ENCODE measurements at regions not wholly inside any gene's neighbourhood (a gene's known extent, or its start where the extent isn't known, plus 50 kb on each side); places are given as distances from the start of the nearest gene placed in this dataset.

DNA sequence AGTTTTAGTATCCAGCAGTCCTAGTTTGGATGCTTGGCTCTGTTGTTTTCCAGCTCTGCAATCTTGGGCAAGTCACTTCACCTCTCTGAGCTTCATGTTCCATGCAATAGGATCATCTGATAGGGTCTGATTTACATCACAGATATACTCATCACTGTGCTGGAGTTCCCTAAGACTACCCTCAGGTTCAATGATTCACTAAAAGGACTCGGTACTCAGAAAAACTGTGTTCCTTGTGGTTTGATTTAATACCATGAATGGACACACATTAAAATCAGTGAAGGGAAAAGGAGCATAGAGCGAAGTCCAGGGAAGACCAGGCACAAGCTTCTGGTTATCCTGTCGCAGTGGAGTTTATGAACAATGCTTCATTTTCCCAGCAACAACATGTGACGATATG, 119.9 kb upstream of the EFNA5 start:
- intact Hi-C loops (cut with micrococcal nuclease): no loop called here
- H3K9me3 ChIP-seq (ENCODE audit: control extremely low read depth in 1 of 3, control insufficient read depth in 2 of 3, insufficient read depth in 1 of 3, low read length in 2 of 3): peaks cover 0 to 7% (median 0%) of the 10 kb centered on the region in 3 donors
- DNase-seq (no peak), ATAC-seq (ENCODE audit: low read depth) (no peak)
- H3K79me2 ChIP-seq (ENCODE audit: control insufficient read depth, insufficient read depth, low read length): no peaks in the 10 kb centered on the region
- ChIA-PET POLR2A (no interaction called here), CTCF (no interaction called here)
- H4K20me1 ChIP-seq (ENCODE audit: control insufficient read depth, insufficient read depth, low read length, poor library complexity, severe bottlenecking): no peaks in the 10 kb centered on the region
- Mint-ChIP-seq H3K9me3 (ENCODE audit: insufficient read depth) (peaks cover 4% of the 10 kb centered on the region), H3K4me3 (no peak overlapping the region), H3K4me1 (no peaks in the 10 kb centered on the region), H3K27me3 (peaks cover 3% of the 10 kb centered on the region), H3K27ac (no peak overlapping the region)
- H3K4me3 ChIP-seq (ENCODE audit: control extremely low read depth in 1 of 5, extremely low read depth in 1 of 5, insufficient read depth in 1 of 5, low read depth in 2 of 5, low read length in 4 of 5): no peak overlapping the region
- no peaks in the 10 kb centered on the region for H3K4me1 ChIP-seq (ENCODE audit: control insufficient read depth in 2 of 2, insufficient read depth in 2 of 2, low read length in 2 of 2)
- H3K4me2 ChIP-seq (replicated peaks; ENCODE audit: low read depth, low read length, poor library complexity, severe bottlenecking): no peak overlapping the region
- no peak overlapping the region for H2AFZ ChIP-seq (ENCODE audit: insufficient read depth, low read depth, low read length, poor library complexity, severe bottlenecking)
- H3K27ac ChIP-seq (ENCODE audit: low read length in 2 of 2): no peak overlapping the region
- 89% methylated on average over 2 of the region's 4 CpGs for WGBS (ENCODE audit: insufficient coverage)
- H3K27me3 ChIP-seq (replicated peaks in 1 of 4; ENCODE audit: control extremely low read depth in 1 of 4, control insufficient read depth in 3 of 4, insufficient read depth in 4 of 4, low read length in 3 of 4): no peaks in the 10 kb centered on the region
- TF ChIP-seq, protein P1, sequence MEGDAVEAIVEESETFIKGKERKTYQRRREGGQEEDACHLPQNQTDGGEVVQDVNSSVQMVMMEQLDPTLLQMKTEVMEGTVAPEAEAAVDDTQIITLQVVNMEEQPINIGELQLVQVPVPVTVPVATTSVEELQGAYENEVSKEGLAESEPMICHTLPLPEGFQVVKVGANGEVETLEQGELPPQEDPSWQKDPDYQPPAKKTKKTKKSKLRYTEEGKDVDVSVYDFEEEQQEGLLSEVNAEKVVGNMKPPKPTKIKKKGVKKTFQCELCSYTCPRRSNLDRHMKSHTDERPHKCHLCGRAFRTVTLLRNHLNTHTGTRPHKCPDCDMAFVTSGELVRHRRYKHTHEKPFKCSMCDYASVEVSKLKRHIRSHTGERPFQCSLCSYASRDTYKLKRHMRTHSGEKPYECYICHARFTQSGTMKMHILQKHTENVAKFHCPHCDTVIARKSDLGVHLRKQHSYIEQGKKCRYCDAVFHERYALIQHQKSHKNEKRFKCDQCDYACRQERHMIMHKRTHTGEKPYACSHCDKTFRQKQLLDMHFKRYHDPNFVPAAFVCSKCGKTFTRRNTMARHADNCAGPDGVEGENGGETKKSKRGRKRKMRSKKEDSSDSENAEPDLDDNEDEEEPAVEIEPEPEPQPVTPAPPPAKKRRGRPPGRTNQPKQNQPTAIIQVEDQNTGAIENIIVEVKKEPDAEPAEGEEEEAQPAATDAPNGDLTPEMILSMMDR (IDR thresholded peaks at IDR 0.05): no peak
- no peak for TF ChIP-seq EZH2 (IDR thresholded peaks at IDR 0.05; ENCODE audit: borderline replicate concordance, insufficient read depth, low read depth, low read length, poor library complexity, severe bottlenecking)
- H3K9ac ChIP-seq (ENCODE audit: low read length): no peak overlapping the region
- no peaks in the 10 kb centered on the region for H3K36me3 ChIP-seq (replicated peaks in 1 of 2; ENCODE audit: control extremely low read depth in 1 of 2, control insufficient read depth in 1 of 2, extremely low read depth in 1 of 2, insufficient read depth in 2 of 2, low read length in 1 of 2)

DNA sequence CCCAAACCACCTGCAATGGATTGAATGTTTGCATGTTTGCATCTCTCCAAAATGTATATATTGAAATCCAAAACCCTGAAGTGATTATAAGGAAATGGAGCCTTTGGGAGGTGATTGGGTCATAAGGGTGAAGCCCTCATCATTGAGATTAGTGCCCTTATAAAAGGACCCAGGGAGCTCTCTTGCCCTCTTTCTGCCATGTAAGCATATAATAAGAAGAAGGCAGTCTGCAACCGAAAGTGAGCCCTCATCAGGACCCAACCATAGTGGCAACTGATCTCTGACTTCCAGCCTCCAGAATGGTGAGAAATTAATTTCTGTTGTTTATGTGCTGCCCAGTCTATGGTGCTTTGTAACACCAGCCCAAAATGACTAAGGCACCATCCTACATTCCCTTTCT, 115.7 kb upstream of the EFNA5 start:
- H3K4me2 ChIP-seq (replicated peaks; ENCODE audit: low read depth, low read length, poor library complexity, severe bottlenecking): no peak overlapping the region
- no peaks in the 10 kb centered on the region for H3K4me1 Mint-ChIP-seq
- ChIA-PET POLR2A (no interaction called here), CTCF (no interaction called here)
- H3K27me3 Mint-ChIP-seq: peaks cover 3% of the 10 kb centered on the region
- H4K20me1 ChIP-seq (ENCODE audit: control insufficient read depth, insufficient read depth, low read length, poor library complexity, severe bottlenecking): no peaks in the 10 kb centered on the region
- intact Hi-C loops (cut with micrococcal nuclease): no loop called here
- TF ChIP-seq, protein P1 (IDR thresholded peaks at IDR 0.05): no peak
- TF ChIP-seq EZH2 (IDR thresholded peaks at IDR 0.05; ENCODE audit: borderline replicate concordance, insufficient read depth, low read depth, low read length, poor library complexity, severe bottlenecking): no peak
- no peaks in the 10 kb centered on the region for H3K79me2 ChIP-seq (ENCODE audit: control insufficient read depth, insufficient read depth, low read length)
- H3K27ac ChIP-seq (ENCODE audit: low read length in 2 of 2): no peak overlapping the region
- DNase-seq: no peak
- WGBS (ENCODE audit: insufficient coverage): no CpG with 5 or more reads among the region's 1 CpG
- H2AFZ ChIP-seq (ENCODE audit: insufficient read depth, low read depth, low read length, poor library complexity, severe bottlenecking): no peak overlapping the region
- no peak overlapping the region for H3K4me3 ChIP-seq (ENCODE audit: control extremely low read depth in 1 of 5, extremely low read depth in 1 of 5, insufficient read depth in 1 of 5, low read depth in 2 of 5, low read length in 4 of 5)
- H3K9me3 ChIP-seq (ENCODE audit: control extremely low read depth in 1 of 3, control insufficient read depth in 2 of 3, insufficient read depth in 1 of 3, low read length in 2 of 3): peaks cover 0 to 3% (median 0%) of the 10 kb centered on the region in 3 donors
- no peak for ATAC-seq (ENCODE audit: low read depth)
- H3K27me3 ChIP-seq (replicated peaks in 1 of 4; ENCODE audit: control extremely low read depth in 1 of 4, control insufficient read depth in 3 of 4, insufficient read depth in 4 of 4, low read length in 3 of 4): no peaks in the 10 kb centered on the region
- no peak overlapping the region for H3K4me3 Mint-ChIP-seq
- no peaks in the 10 kb centered on the region for H3K4me1 ChIP-seq (ENCODE audit: control insufficient read depth in 2 of 2, insufficient read depth in 2 of 2, low read length in 2 of 2)
- H3K9ac ChIP-seq (ENCODE audit: low read length): no peak overlapping the region
- H3K27ac Mint-ChIP-seq: no peak overlapping the region
- no peaks in the 10 kb centered on the region for H3K36me3 ChIP-seq (replicated peaks in 1 of 2; ENCODE audit: control extremely low read depth in 1 of 2, control insufficient read depth in 1 of 2, extremely low read depth in 1 of 2, insufficient read depth in 2 of 2, low read length in 1 of 2)
- H3K9me3 Mint-ChIP-seq (ENCODE audit: insufficient read depth): peaks cover 4% of the 10 kb centered on the region
